ENCODE measurements at regions not wholly inside any gene's neighbourhood (a gene's known extent, or its start where the extent isn't known, plus 50 kb on each side); places are given as distances from the start of the nearest gene placed in this dataset.

DNA sequence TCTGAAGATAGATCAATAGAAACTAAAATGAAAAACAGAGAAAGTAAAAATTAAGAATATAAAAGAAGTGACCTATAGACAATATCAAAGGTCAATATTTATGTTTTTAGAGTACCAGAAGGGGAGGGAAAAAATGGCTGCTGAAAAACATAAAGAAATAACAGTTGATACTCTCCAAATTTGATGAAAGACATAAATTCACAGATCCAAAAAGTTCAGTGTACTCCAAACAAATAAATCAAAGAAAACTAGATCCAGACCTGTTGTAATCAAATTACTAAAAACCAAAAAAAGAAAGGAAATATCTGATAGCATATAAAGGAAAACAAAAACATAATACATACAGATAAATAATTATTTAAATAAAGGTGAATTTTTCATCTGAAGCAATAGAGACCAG, 1689.1 kb upstream of the TMEFF2 start (continued):
- TF ChIP-seq CBFB (IDR thresholded peaks at IDR 0.05; ENCODE audit: low read depth) (no peak), RBBP5 (conservative IDR thresholded peaks at IDR 0.05) (no peak), EED (IDR thresholded peaks at IDR 0.05; ENCODE audit: low read depth) (no peak), ZZZ3 (IDR thresholded peaks at IDR 0.05; ENCODE audit: control insufficient read depth, insufficient read length, low read depth) (no peak), ZNF384 (IDR thresholded peaks at IDR 0.05; ENCODE audit: borderline replicate concordance, low read depth, low read length) (no peak), POLR2AphosphoS2 (IDR thresholded peaks at IDR 0.05; ENCODE audit: low read depth, low read length) (no peak), YY1 (IDR thresholded peaks at IDR 0.05; ENCODE audit: low read depth, low read length) (no peak), RCOR1 (conservative IDR thresholded peaks at IDR 0.05; ENCODE audit: low read depth, low read length) (no peak)

- CTCF ChIA-PET = no interaction called here
- H3K79me2 ChIP-seq (ENCODE audit: control insufficient read depth, insufficient read depth, low read length) = no peaks in the 10 kb centered on the region
- ATAC-seq (no peak), FAIRE-seq (no peak), DNase-seq (ENCODE audit: low read depth, low spot score) (no peak)
- no peak overlapping the region for H3K9ac ChIP-seq (ENCODE audit: control insufficient read depth, insufficient read depth, low read length)
- 32% methylated on average over 5 of the region's 5 CpGs for WGBS (ENCODE audit: insufficient coverage, insufficient replicate concordance, low lambda C conversion rate, missing lambda C conversion rate)
- no peaks in the 10 kb centered on the region for H3K36me3 ChIP-seq (ENCODE audit: control insufficient read depth in 2 of 2, insufficient read depth in 2 of 2, low read length in 1 of 2)
- H3K4me3 ChIP-seq = no peak overlapping the region
- RAD21 ChIA-PET (ENCODE audit: unreplicated experiment) = no interaction called here
- no TSS peak for BruUV-seq (replicated peaks)
- no peak overlapping the region for H3K4me2 ChIP-seq (ENCODE audit: control insufficient read depth, insufficient read depth)
- H4K20me1 ChIP-seq (ENCODE audit: control insufficient read depth, insufficient read depth) = no peaks in the 10 kb centered on the region
- H3K27me3 ChIP-seq (replicated peaks in 1 of 2; ENCODE audit: control insufficient read depth in 2 of 2, insufficient read depth in 2 of 2, low read length in 1 of 2) = no peaks in the 10 kb centered on the region
- no peaks in the 10 kb centered on the region for H3K4me1 ChIP-seq (ENCODE audit: control insufficient read depth, insufficient read depth, low read length)
- in situ Hi-C loops (cut with MboI) = no loop called here
- intact Hi-C loops (cut with micrococcal nuclease; ENCODE audit: unreplicated experiment) = no loop called here
- H3K27ac ChIP-seq (ENCODE audit: control insufficient read depth, insufficient read depth) = no peak overlapping the region
- POLR2A ChIA-PET = no interaction called here
- H2AFZ ChIP-seq (ENCODE audit: control insufficient read depth, low read depth, low read length) = no peak overlapping the region
- H3K9me3 ChIP-seq (replicated peaks; ENCODE audit: control insufficient read depth, insufficient read depth, low read length) = no peaks in the 10 kb centered on the region
- SMC1A ChIA-PET (ENCODE audit: uncharacterized antibody, unreplicated experiment) = no interaction called here
- TF ChIP-seq, protein P1, sequence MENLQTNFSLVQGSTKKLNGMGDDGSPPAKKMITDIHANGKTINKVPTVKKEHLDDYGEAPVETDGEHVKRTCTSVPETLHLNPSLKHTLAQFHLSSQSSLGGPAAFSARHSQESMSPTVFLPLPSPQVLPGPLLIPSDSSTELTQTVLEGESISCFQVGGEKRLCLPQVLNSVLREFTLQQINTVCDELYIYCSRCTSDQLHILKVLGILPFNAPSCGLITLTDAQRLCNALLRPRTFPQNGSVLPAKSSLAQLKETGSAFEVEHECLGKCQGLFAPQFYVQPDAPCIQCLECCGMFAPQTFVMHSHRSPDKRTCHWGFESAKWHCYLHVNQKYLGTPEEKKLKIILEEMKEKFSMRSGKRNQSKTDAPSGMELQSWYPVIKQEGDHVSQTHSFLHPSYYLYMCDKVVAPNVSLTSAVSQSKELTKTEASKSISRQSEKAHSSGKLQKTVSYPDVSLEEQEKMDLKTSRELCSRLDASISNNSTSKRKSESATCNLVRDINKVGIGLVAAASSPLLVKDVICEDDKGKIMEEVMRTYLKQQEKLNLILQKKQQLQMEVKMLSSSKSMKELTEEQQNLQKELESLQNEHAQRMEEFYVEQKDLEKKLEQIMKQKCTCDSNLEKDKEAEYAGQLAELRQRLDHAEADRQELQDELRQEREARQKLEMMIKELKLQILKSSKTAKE (IDR thresholded peaks at IDR 0.05; ENCODE audit: low read depth, poor library complexity, severe bottlenecking) = no peak
- TF ChIP-seq RFX5 (IDR thresholded peaks at IDR 0.05; ENCODE audit: low read depth, low read length) (no peak), IKZF1 (conservative IDR thresholded peaks at IDR 0.05) (no peak), CHD2 (IDR thresholded peaks at IDR 0.05; ENCODE audit: borderline replicate concordance, low read depth, low read length) (no peak), BCL3 (IDR thresholded peaks at IDR 0.05; ENCODE audit: borderline replicate concordance, insufficient read depth, low read depth, low read length, poor library complexity, severe bottlenecking) (no peak), PAX8 (IDR thresholded peaks at IDR 0.05) (no peak), BRCA1 (IDR thresholded peaks at IDR 0.05; ENCODE audit: low read depth, low read length) (no peak), CREB1 (IDR thresholded peaks at IDR 0.05; ENCODE audit: low read depth) (no peak), NR2C1 (IDR thresholded peaks at IDR 0.05) (no peak), WRNIP1 (IDR thresholded peaks at IDR 0.05; ENCODE audit: borderline replicate concordance, low read depth, low read length) (no peak), KLF5 (IDR thresholded peaks at IDR 0.05; ENCODE audit: partially characterized antibody) (no peak), CBX3 (IDR thresholded peaks at IDR 0.05; ENCODE audit: borderline replicate concordance, low read depth) (no peak), POLR2A (IDR thresholded peaks at IDR 0.05; ENCODE audit: low read depth, low read length) (no peak), DPF2 (IDR thresholded peaks at IDR 0.05) (no peak), RAD51 (IDR thresholded peaks at IDR 0.05) (no peak), CHD1 (IDR thresholded peaks at IDR 0.05; ENCODE audit: low read depth, low read length) (no peak)
- TF ChIP-seq, protein P2, sequence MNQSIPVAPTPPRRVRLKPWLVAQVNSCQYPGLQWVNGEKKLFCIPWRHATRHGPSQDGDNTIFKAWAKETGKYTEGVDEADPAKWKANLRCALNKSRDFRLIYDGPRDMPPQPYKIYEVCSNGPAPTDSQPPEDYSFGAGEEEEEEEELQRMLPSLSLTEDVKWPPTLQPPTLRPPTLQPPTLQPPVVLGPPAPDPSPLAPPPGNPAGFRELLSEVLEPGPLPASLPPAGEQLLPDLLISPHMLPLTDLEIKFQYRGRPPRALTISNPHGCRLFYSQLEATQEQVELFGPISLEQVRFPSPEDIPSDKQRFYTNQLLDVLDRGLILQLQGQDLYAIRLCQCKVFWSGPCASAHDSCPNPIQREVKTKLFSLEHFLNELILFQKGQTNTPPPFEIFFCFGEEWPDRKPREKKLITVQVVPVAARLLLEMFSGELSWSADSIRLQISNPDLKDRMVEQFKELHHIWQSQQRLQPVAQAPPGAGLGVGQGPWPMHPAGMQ (IDR thresholded peaks at IDR 0.05; ENCODE audit: borderline replicate concordance) = no peak
Measured at GRCh38 chr2:193876980-193877379, 1682.2 kb upstream of the TMEFF2 start.

Data from GM12878 (cell line).